ENCODE measurements at regions not wholly inside any gene's neighbourhood (a gene's known extent, or its start where the extent isn't known, plus 50 kb on each side); places are given as distances from the start of the nearest gene placed in this dataset.

DNA sequence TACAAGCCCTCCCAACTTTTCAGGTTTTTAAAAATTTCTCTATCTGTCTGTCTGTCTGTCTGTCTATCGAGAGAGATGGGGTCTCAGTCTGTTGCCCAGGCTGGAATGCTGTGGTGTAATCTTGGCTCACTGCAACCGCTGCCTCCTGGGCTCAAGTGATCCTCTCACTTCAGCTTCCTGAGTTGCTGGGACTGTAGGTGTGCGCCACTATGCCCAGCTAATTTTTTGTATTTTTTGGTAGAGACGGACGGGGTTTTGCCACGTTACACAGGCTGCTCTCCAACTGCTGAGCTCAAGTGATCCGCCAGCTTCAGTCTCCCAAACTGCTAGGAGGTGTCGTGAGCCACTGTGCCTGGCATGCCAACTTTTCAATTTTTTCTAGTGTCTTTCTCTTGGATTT is 437.2 kb downstream of the PCNX1 start:
- Histone ChIP-seq H4K91ac (ENCODE audit: low read length) (no peak overlapping the region), H2AFZ (ENCODE audit: low read depth, low read length) (no peak overlapping the region), H3K23ac (ENCODE audit: low read length in 2 of 2) (no peak overlapping the region), H3K27ac (ENCODE audit: low read length, poor library complexity, severe bottlenecking) (no peak overlapping the region), H3K4me1 (ENCODE audit: control insufficient read depth, insufficient read depth, low read depth, low read length) (no peaks in the 10 kb centered on the region), H3K4ac (ENCODE audit: low read depth in 1 of 2, low read length in 2 of 2) (no peak overlapping the region), H2BK120ac (ENCODE audit: low read depth, low read length) (no peak overlapping the region), H3K36me3 (ENCODE audit: control insufficient read depth in 1 of 2, insufficient read depth in 2 of 2, low read depth in 1 of 2, low read length in 2 of 2) (no peaks in the 10 kb centered on the region), H3K27me3 (ENCODE audit: control insufficient read depth in 1 of 2, insufficient read depth in 1 of 2, low read length in 2 of 2) (no peaks in the 10 kb centered on the region), H4K8ac (ENCODE audit: low read length) (no peak overlapping the region), H3K4me3 (ENCODE audit: insufficient read depth in 1 of 2, low read depth in 1 of 2, low read length in 2 of 2) (no peak overlapping the region), H2BK15ac (ENCODE audit: low read depth, poor library complexity, severe bottlenecking) (no peak overlapping the region), H3K18ac (ENCODE audit: low read depth in 1 of 2, low read length in 2 of 2) (peak overlapping the region in 1 of 2 experiments; percentile 40), H3K4me2 (ENCODE audit: low read length, poor library complexity, severe bottlenecking) (no peak overlapping the region), H3K9me3 (ENCODE audit: control insufficient read depth, low read length) (no peaks in the 10 kb centered on the region), H2AK5ac (ENCODE audit: low read length, severe bottlenecking) (no peak overlapping the region), H3K14ac (ENCODE audit: low read length in 2 of 2) (no peak overlapping the region), H2BK5ac (ENCODE audit: low read depth, low read length, poor library complexity, severe bottlenecking) (no peak overlapping the region), H3K79me1 (replicated peaks; ENCODE audit: low read length, poor library complexity, severe bottlenecking) (peaks cover 31% of the 10 kb centered on the region), H2BK12ac (ENCODE audit: low read length in 2 of 2) (no peak overlapping the region), H3K9ac (ENCODE audit: low read length) (no peak overlapping the region)
- DNase-seq = no peak
- WGBS = 99% methylated on average over 8 of the region's 8 CpGs

DNA sequence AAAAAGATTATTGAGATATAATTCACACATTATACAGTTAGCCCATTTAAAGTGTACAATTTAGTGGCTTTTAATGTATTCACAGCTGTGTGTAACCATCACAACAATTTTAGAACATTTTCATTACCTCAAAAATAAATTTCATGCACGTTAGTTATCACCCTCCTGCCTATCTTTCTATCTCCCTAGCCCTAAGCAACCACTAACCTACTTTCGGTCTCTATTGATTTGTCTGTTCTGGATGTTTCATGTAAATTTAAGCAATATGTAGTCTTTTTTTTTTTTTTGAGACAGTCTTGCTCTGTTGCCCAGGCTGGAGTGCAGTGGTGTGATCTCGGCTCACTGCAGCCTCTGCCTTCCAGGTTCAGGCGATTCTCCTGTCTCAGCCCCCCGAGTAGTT is 439.4 kb downstream of the PCNX1 start:
- Histone ChIP-seq H4K8ac (ENCODE audit: low read length) (no peak overlapping the region), H3K9ac (ENCODE audit: low read length) (no peak overlapping the region), H3K4me2 (ENCODE audit: low read length, poor library complexity, severe bottlenecking) (no peak overlapping the region), H3K27me3 (ENCODE audit: control insufficient read depth in 1 of 2, insufficient read depth in 1 of 2, low read length in 2 of 2) (no peaks in the 10 kb centered on the region), H3K36me3 (ENCODE audit: control insufficient read depth in 1 of 2, insufficient read depth in 2 of 2, low read depth in 1 of 2, low read length in 2 of 2) (no peaks in the 10 kb centered on the region), H2BK15ac (ENCODE audit: low read depth, poor library complexity, severe bottlenecking) (no peak overlapping the region), H2BK12ac (ENCODE audit: low read length in 2 of 2) (no peak overlapping the region), H3K4ac (ENCODE audit: low read depth in 1 of 2, low read length in 2 of 2) (no peak overlapping the region), H3K18ac (ENCODE audit: low read depth in 1 of 2, low read length in 2 of 2) (no peak overlapping the region), H2BK120ac (ENCODE audit: low read depth, low read length) (no peak overlapping the region), H2BK5ac (ENCODE audit: low read depth, low read length, poor library complexity, severe bottlenecking) (no peak overlapping the region), H3K27ac (ENCODE audit: low read length, poor library complexity, severe bottlenecking) (no peak overlapping the region), H3K14ac (ENCODE audit: low read length in 2 of 2) (no peak overlapping the region), H2AFZ (ENCODE audit: low read depth, low read length) (no peak overlapping the region), H2AK5ac (ENCODE audit: low read length, severe bottlenecking) (no peak overlapping the region), H4K91ac (ENCODE audit: low read length) (no peak overlapping the region), H3K23ac (ENCODE audit: low read length in 2 of 2) (no peak overlapping the region), H3K9me3 (ENCODE audit: control insufficient read depth, low read length) (no peaks in the 10 kb centered on the region), H3K79me1 (replicated peaks; ENCODE audit: low read length, poor library complexity, severe bottlenecking) (peaks cover 35% of the 10 kb centered on the region), H3K4me3 (ENCODE audit: insufficient read depth in 1 of 2, low read depth in 1 of 2, low read length in 2 of 2) (no peak overlapping the region), H3K4me1 (ENCODE audit: control insufficient read depth, insufficient read depth, low read depth, low read length) (no peaks in the 10 kb centered on the region)
- no peak for DNase-seq
- 98% methylated on average over 4 of the region's 5 CpGs for WGBS

DNA sequence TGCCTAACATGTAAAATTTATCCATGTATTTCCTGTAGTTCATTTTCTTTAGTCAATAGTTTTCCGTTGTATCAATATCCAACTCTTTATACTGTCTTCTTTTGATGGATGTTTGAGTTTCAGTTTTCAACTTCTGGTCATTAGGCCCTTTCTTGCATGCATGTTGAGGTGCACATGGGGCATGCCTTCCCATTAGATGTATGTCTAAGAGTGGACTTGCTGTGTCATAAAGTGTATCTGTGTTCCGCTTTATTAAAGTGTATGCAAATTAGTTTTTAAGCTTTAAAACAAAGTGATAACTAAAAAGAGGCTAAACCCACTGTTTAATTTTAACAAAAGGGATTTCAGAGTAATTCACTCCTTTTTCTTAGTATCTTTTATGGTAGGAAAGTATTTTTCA is 441.1 kb downstream of the PCNX1 start:
- Histone ChIP-seq H3K79me1 (replicated peaks; ENCODE audit: low read length, poor library complexity, severe bottlenecking) (peaks cover 34% of the 10 kb centered on the region), H3K14ac (ENCODE audit: low read length in 2 of 2) (no peak overlapping the region), H3K27me3 (ENCODE audit: control insufficient read depth in 1 of 2, insufficient read depth in 1 of 2, low read length in 2 of 2) (no peaks in the 10 kb centered on the region), H3K23ac (ENCODE audit: low read length in 2 of 2) (no peak overlapping the region), H3K9ac (ENCODE audit: low read length) (no peak overlapping the region), H2BK120ac (ENCODE audit: low read depth, low read length) (no peak overlapping the region), H3K4me1 (ENCODE audit: control insufficient read depth, insufficient read depth, low read depth, low read length) (no peaks in the 10 kb centered on the region), H3K9me3 (ENCODE audit: control insufficient read depth, low read length) (no peaks in the 10 kb centered on the region), H2BK12ac (ENCODE audit: low read length in 2 of 2) (no peak overlapping the region), H3K4me2 (ENCODE audit: low read length, poor library complexity, severe bottlenecking) (no peak overlapping the region), H3K4ac (ENCODE audit: low read depth in 1 of 2, low read length in 2 of 2) (no peak overlapping the region), H3K36me3 (ENCODE audit: control insufficient read depth in 1 of 2, insufficient read depth in 2 of 2, low read depth in 1 of 2, low read length in 2 of 2) (no peaks in the 10 kb centered on the region), H3K27ac (ENCODE audit: low read length, poor library complexity, severe bottlenecking) (no peak overlapping the region), H4K8ac (ENCODE audit: low read length) (no peak overlapping the region), H2AFZ (ENCODE audit: low read depth, low read length) (no peak overlapping the region), H2AK5ac (ENCODE audit: low read length, severe bottlenecking) (no peak overlapping the region), H3K18ac (ENCODE audit: low read depth in 1 of 2, low read length in 2 of 2) (no peak overlapping the region), H4K91ac (ENCODE audit: low read length) (no peak overlapping the region), H2BK5ac (ENCODE audit: low read depth, low read length, poor library complexity, severe bottlenecking) (no peak overlapping the region), H2BK15ac (ENCODE audit: low read depth, poor library complexity, severe bottlenecking) (no peak overlapping the region), H3K4me3 (ENCODE audit: insufficient read depth in 1 of 2, low read depth in 1 of 2, low read length in 2 of 2) (no peak overlapping the region)
- WGBS = no CpG with 5 or more reads among the region's 2 CpGs
- DNase-seq = no peak

DNA sequence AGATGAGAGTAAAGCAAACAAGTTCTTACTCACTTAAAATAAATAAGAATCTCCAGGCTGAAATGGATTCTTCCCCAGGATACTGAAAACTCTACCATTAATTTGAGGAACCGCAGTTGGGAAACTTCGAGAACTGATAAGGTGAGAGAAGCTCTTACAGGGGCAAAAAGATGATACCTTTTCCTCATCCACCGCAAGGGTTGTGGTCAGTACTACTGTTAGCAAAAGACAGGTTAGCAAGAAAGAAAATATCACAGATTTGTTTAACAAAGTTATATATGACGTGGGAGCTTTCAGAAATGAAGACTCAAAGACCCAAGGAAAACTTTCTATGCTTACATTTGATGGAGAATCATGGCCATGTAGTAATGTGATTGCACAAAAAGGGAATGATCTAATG is 441.6 kb downstream of the PCNX1 start:
- H3K4me1 ChIP-seq (ENCODE audit: control insufficient read depth, insufficient read depth, low read depth, low read length) = no peaks in the 10 kb centered on the region
- no peak overlapping the region for H3K4ac ChIP-seq (ENCODE audit: low read depth in 1 of 2, low read length in 2 of 2)
- H3K27ac ChIP-seq (ENCODE audit: low read length, poor library complexity, severe bottlenecking) = no peak overlapping the region
- H4K8ac ChIP-seq (ENCODE audit: low read length) = no peak overlapping the region
- no peaks in the 10 kb centered on the region for H3K9me3 ChIP-seq (ENCODE audit: control insufficient read depth, low read length)
- no peak overlapping the region for H2BK120ac ChIP-seq (ENCODE audit: low read depth, low read length)
- H3K27me3 ChIP-seq (ENCODE audit: control insufficient read depth in 1 of 2, insufficient read depth in 1 of 2, low read length in 2 of 2) = no peaks in the 10 kb centered on the region
- H3K4me3 ChIP-seq (ENCODE audit: insufficient read depth in 1 of 2, low read depth in 1 of 2, low read length in 2 of 2) = no peak overlapping the region
- no peak overlapping the region for H2AFZ ChIP-seq (ENCODE audit: low read depth, low read length)
- H3K4me2 ChIP-seq (ENCODE audit: low read length, poor library complexity, severe bottlenecking) = no peak overlapping the region
- no peak for DNase-seq
- no peak overlapping the region for H3K14ac ChIP-seq (ENCODE audit: low read length in 2 of 2)
- no peak overlapping the region for H2BK15ac ChIP-seq (ENCODE audit: low read depth, poor library complexity, severe bottlenecking)
- no peak overlapping the region for H3K9ac ChIP-seq (ENCODE audit: low read length)
- no peak overlapping the region for H4K91ac ChIP-seq (ENCODE audit: low read length)
- H2BK12ac ChIP-seq (ENCODE audit: low read length in 2 of 2) = no peak overlapping the region
- H2AK5ac ChIP-seq (ENCODE audit: low read length, severe bottlenecking) = no peak overlapping the region
- no peak overlapping the region for H2BK5ac ChIP-seq (ENCODE audit: low read depth, low read length, poor library complexity, severe bottlenecking)
- H3K36me3 ChIP-seq (ENCODE audit: control insufficient read depth in 1 of 2, insufficient read depth in 2 of 2, low read depth in 1 of 2, low read length in 2 of 2) = no peaks in the 10 kb centered on the region
- peaks cover 37% of the 10 kb centered on the region for H3K79me1 ChIP-seq (replicated peaks; ENCODE audit: low read length, poor library complexity, severe bottlenecking)
- whole genome bisulfite sequencing = 97% methylated on average over 4 of the region's 4 CpGs
- H3K18ac ChIP-seq (ENCODE audit: low read depth in 1 of 2, low read length in 2 of 2) = no peak overlapping the region
- no peak overlapping the region for H3K23ac ChIP-seq (ENCODE audit: low read length in 2 of 2)

All from mesenchymal stem cell (in vitro differentiated cells and primary cell).